SIG-M5 (cell line): ENCODE measurements at regions not wholly inside any gene's neighbourhood (a gene's known extent, or its start where the extent isn't known, plus 50 kb on each side); places are given as distances from the start of the nearest gene placed in this dataset.
"Not testable (repeated sequence)": the region's sequence is repeated elsewhere in the genome, so short reads cannot be mapped to it uniquely, and the experiment has no call there.

Experiments used
- DNase-seq: peaks from one replicate; lab custom pipeline; 2025; lab: John Stamatoyannopoulos, UW

GRCh38 chr13:73572824-73573223, 514.0 kb downstream of the KLF5 start:
- no peak for DNase-seq

GRCh38 chr13:73571376-73571775, 512.6 kb downstream of the KLF5 start:
- no peak for DNase-seq

GRCh38 chr13:73556902-73557301, 498.1 kb downstream of the KLF5 start:
- no peak for DNase-seq

- DNase-seq = no peak
Measured at GRCh38 chr13:73556128-73556527, 497.3 kb downstream of the KLF5 start.

GRCh38 chr13:73551736-73552135, 492.9 kb downstream of the KLF5 start:
- no peak for DNase-seq

- no peak for DNase-seq
Measured at GRCh38 chr13:73549717-73550116, 490.9 kb downstream of the KLF5 start.

- DNase-seq = no peak
Measured at GRCh38 chr13:73548449-73548848, 489.6 kb downstream of the KLF5 start.

GRCh38 chr13:73547239-73547638, 488.4 kb downstream of the KLF5 start:
- no peak for DNase-seq

- no peak for DNase-seq
Measured at GRCh38 chr13:73544175-73544574, 485.4 kb downstream of the KLF5 start.

- no peak for DNase-seq
Measured at GRCh38 chr13:73542446-73542845, 483.6 kb downstream of the KLF5 start.

GRCh38 chr13:73536865-73537264, 478.1 kb downstream of the KLF5 start:
- no peak for DNase-seq

GRCh38 chr13:73535341-73535740, 476.5 kb downstream of the KLF5 start:
- DNase-seq = no peak

- no peak for DNase-seq
Measured at GRCh38 chr13:73532987-73533510, 474.2 kb downstream of the KLF5 start.

GRCh38 chr13:73532582-73532981, 473.8 kb downstream of the KLF5 start:
- DNase-seq = no peak

GRCh38 chr13:73531014-73531413, 472.2 kb downstream of the KLF5 start:
- no peak for DNase-seq

GRCh38 chr13:73522937-73523336, 464.1 kb downstream of the KLF5 start:
- DNase-seq = no peak

- DNase-seq = no peak
Measured at GRCh38 chr13:73521985-73522524, 463.2 kb downstream of the KLF5 start.

GRCh38 chr13:73521290-73521624, 462.5 kb downstream of the KLF5 start:
- no peak for DNase-seq

- no peak for DNase-seq
Measured at GRCh38 chr13:73520566-73521289, 461.9 kb downstream of the KLF5 start.

GRCh38 chr13:73520135-73520534, 461.3 kb downstream of the KLF5 start:
- DNase-seq = not testable (repeated sequence)

- DNase-seq = no peak
Measured at GRCh38 chr13:73519396-73520116, 460.8 kb downstream of the KLF5 start.

GRCh38 chr13:73517766-73518165, 459.0 kb downstream of the KLF5 start:
- no peak for DNase-seq

GRCh38 chr13:73516731-73517130, 457.9 kb downstream of the KLF5 start:
- no peak for DNase-seq
